Mucosa of rectum (tissue), 2 donors: ENCODE measurements at regions not wholly inside any gene's neighbourhood (a gene's known extent, or its start where the extent isn't known, plus 50 kb on each side); places are given as distances from the start of the nearest gene placed in this dataset.
"Not testable (repeated sequence)": the region's sequence is repeated elsewhere in the genome, so short reads cannot be mapped to it uniquely, and the experiment has no call there.

ENCODE experiments used
- H3K27ac ChIP-seq, 2 donors: one replicate each; pipeline ENCODE4 v1.7.0; 2013; ENCODE audit warnings: inconsistent platforms in 2 of 2, low read depth in 2 of 2, low read length in 2 of 2
- H3K27me3 ChIP-seq, 2 donors: one replicate each; pipeline ENCODE4 v1.7.0; 2013; ENCODE audit warnings: low read length in 2 of 2; ENCODE audit not compliant: control insufficient read depth in 2 of 2, insufficient read depth in 2 of 2
- H3K36me3 ChIP-seq, 2 donors: one replicate each; pipeline ENCODE4 v1.7.0; 2013; ENCODE audit warnings: low read length in 2 of 2; ENCODE audit not compliant: control insufficient read depth in 2 of 2, insufficient read depth in 2 of 2
- H3K4me1 ChIP-seq, 2 donors: one replicate each; pipeline ENCODE4 v1.7.0; 2013; ENCODE audit warnings: low read length in 2 of 2, mild to moderate bottlenecking in 1 of 2; ENCODE audit not compliant: control insufficient read depth in 2 of 2, insufficient read depth in 2 of 2
- H3K4me3 ChIP-seq, 2 donors: one replicate each; pipeline ENCODE4 v1.7.0; 2013; ENCODE audit warnings: low read length in 2 of 2
- H3K9ac ChIP-seq, 2 donors: one replicate each; pipeline ENCODE4 v1.7.0; 2013; ENCODE audit warnings: low read length in 2 of 2, low read depth in 1 of 2, mild to moderate bottlenecking in 1 of 2
- H3K9me3 ChIP-seq, 2 donors: one replicate each; pipeline ENCODE4 v1.7.0; 2013; ENCODE audit warnings: low read length in 2 of 2; ENCODE audit not compliant: control insufficient read depth in 2 of 2
- donor health status: healthy.
- donor health status: Normal muscosa, but diverticular disease.

DNA sequence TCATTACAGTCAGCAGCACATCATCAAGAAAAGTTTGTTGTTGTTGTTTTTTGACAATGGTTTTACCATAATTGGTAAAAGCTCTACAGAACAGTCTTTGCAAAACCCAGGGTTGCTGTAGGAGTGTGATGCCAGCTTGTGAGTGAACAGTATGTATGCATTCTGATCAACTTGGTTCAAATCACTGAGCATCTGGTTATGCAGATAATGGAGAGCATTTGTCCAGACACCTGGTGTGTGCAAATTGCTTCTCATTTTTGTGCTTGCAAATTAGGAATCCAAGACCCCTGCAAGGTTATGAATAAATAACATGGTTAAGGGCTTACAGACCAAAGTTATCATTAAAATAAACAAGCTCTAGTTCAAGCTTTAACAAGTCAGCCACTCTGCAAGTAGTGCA, 448.7 kb upstream of the ACTBL2 start:
- H3K9me3 ChIP-seq, result no peaks in the 10 kb centered on the region
- no peaks in the 10 kb centered on the region for H3K27me3 ChIP-seq
- H3K9ac ChIP-seq, result no peak overlapping the region
- no peak overlapping the region for H3K4me3 ChIP-seq
- no peaks in the 10 kb centered on the region for H3K36me3 ChIP-seq
- H3K4me1 ChIP-seq, result no peaks in the 10 kb centered on the region
- no peak overlapping the region for H3K27ac ChIP-seq

DNA sequence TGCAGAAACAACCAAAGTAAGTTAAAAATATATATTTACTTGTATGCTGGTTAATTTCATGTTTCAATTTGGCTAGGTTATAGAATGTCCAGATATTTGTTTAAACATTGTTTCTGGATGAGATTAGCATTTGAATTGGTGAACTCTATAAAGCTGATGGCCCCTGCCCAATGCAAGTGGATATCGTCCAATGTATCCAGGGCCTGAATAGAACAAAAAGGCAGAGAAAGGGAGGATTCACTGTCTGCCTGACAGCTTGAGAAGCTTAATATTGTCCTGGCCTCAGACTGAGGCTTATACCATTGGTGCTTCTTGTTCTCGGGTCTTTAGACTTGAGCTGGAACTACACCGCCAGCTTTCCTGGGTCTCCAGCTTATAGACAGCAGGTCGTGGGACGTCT, 446.7 kb upstream of the ACTBL2 start:
- H3K9me3 ChIP-seq, result no peaks in the 10 kb centered on the region
- H3K4me3 ChIP-seq, result no peak overlapping the region
- no peak overlapping the region for H3K9ac ChIP-seq
- no peaks in the 10 kb centered on the region for H3K4me1 ChIP-seq
- H3K27ac ChIP-seq, result no peak overlapping the region
- no peaks in the 10 kb centered on the region for H3K36me3 ChIP-seq
- no peaks in the 10 kb centered on the region for H3K27me3 ChIP-seq

DNA sequence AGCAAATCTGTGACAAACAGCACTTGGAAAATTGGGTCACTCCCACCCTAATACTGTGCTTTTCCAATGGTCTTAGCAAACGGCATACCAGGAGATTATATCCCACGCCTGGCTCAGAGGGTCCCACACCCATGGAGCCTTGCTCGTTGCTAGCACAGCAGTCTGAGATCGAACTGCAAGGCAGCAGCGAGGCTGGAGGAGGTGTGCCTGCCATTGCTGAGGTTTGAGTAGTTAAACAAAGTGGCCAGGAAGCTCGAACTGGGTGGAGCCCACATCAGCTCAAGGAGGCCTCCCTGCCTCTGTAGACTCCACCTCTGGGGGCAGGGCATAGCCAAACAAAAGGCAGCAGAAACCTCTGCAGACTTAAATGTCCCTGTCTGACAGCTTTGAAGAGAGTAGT, 440.5 kb upstream of the ACTBL2 start:
- not testable (repeated sequence) for H3K27me3 ChIP-seq, H3K4me1 ChIP-seq, H3K36me3 ChIP-seq

DNA sequence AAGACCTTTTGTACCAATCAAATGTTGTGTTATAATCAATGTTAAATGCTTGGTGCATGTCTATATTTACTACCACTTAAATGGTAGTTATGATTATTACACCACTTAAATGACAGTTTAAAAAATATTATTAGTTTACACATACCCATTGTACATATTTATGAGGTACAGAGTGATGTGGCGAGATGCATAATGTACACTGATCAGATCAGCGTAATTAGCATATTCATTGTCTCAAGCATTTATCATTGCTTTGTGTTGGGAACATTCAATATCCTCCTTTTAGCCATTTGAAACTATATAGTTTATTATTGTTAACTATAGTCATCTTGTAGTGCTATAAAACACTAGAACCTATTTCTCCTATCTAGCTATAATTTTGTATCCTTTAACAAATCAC, 434.4 kb upstream of the ACTBL2 start:
- Histone ChIP-seq H3K36me3 (no peaks in the 10 kb centered on the region), H3K27ac (no peak overlapping the region)

More for the DNA sequence above, 440.5 kb upstream of the ACTBL2 start:
- not testable (repeated sequence) for H3K27ac ChIP-seq, H3K4me3 ChIP-seq, H3K9ac ChIP-seq, H3K9me3 ChIP-seq

DNA sequence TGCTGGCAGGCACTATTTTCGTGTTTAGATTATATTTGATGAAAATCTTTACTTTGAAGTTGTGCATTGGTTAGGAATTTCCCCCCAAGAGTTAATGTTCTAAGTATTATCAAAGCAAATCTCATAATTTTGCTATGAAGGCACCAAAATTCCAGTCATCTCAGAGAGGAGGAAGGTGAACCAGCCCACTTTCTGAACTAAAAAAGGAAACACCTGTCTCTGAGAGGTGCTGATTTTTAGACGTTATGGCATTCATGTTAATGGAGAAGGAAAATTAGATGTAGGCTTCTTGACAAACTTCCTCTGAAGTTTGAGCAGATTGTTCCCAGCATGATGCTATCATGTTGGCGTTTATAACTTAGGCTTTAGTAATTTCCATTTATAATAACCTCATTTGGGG, 432.9 kb upstream of the ACTBL2 start:
- Histone ChIP-seq H3K4me1 (no peaks in the 10 kb centered on the region), H3K36me3 (no peaks in the 10 kb centered on the region), H3K9me3 (no peaks in the 10 kb centered on the region), H3K4me3 (no peak overlapping the region), H3K27me3 (no peaks in the 10 kb centered on the region), H3K9ac (no peak overlapping the region), H3K27ac (no peak overlapping the region)

More for the DNA sequence above, 434.4 kb upstream of the ACTBL2 start:
- H3K4me3 ChIP-seq, result no peak overlapping the region
- no peaks in the 10 kb centered on the region for H3K9me3 ChIP-seq
- no peak overlapping the region for H3K9ac ChIP-seq
- no peaks in the 10 kb centered on the region for H3K4me1 ChIP-seq
- H3K27me3 ChIP-seq, result no peaks in the 10 kb centered on the region

DNA sequence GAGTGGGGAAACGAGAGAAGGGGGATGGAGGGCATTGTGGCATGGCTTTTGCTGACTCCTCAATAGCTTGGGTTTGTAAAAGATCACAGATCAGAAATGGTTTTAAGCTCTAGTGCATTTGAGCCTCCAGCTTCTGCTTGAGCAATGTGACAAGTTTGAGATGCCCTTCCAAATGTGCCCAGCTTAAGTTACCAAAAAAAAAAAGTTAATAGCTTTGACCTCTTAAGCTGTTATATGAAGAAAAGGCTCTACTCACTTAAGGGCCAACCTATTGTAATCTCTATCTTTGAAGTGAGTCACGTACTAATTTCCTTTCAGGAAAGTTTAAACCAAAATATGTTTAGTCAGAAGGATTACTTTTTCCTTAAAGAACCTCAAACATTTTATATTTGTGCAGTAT, 428.8 kb upstream of the ACTBL2 start:
- H3K9me3 ChIP-seq, result no peaks in the 10 kb centered on the region
- H3K27me3 ChIP-seq, result no peaks in the 10 kb centered on the region
- H3K36me3 ChIP-seq, result no peaks in the 10 kb centered on the region
- H3K4me3 ChIP-seq, result no peak overlapping the region
- no peak overlapping the region for H3K9ac ChIP-seq
- no peak overlapping the region for H3K27ac ChIP-seq
- H3K4me1 ChIP-seq, result no peaks in the 10 kb centered on the region

DNA sequence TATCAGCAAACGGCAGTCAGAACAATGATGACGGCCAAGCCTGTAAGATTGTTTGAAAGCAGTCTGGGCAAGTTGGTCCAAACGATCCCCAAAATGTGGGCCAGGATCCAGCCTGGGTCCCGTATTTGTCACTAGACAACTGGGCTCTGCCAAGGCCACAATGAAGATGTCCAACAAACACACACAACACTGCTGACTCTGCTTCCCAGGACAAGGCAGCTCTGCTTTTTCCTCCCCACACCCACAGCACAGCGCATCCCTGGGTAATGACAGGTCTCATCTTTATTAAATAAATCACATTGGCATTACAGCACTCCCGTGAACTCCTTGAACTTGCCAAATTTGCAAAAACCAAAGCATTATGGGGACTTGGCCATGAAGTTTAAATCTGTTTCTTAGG, 424.1 kb upstream of the ACTBL2 start:
- H3K36me3 ChIP-seq, result no peaks in the 10 kb centered on the region
- no peaks in the 10 kb centered on the region for H3K9me3 ChIP-seq
- H3K4me1 ChIP-seq, result no peaks in the 10 kb centered on the region
- H3K4me3 ChIP-seq, result no peak overlapping the region
- H3K9ac ChIP-seq, result no peak overlapping the region
- no peaks in the 10 kb centered on the region for H3K27me3 ChIP-seq
- H3K27ac ChIP-seq, result no peak overlapping the region

DNA sequence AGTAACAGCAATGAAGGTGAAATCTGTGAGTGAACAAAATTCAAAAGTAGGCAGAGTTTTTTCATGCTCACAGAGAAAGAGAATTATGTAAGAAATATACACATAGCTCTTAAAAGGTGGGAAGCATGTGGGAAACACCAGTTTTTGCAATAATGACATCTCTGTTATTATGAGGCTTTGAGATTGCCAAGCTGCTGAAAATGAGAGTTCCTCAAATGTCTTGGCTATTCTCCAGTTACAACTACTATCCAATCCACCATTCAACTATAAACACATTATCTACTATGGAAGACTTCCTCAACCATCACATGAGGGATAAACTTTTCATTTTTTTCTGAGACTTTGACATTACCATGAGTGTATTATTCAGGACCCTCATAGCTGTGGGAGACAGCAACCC, 420.8 kb upstream of the ACTBL2 start:
- no peak overlapping the region for H3K9ac ChIP-seq
- no peaks in the 10 kb centered on the region for H3K4me1 ChIP-seq
- H3K36me3 ChIP-seq, result no peaks in the 10 kb centered on the region
- no peaks in the 10 kb centered on the region for H3K9me3 ChIP-seq
- no peak overlapping the region for H3K27ac ChIP-seq
- H3K27me3 ChIP-seq, result no peaks in the 10 kb centered on the region
- H3K4me3 ChIP-seq, result no peak overlapping the region

DNA sequence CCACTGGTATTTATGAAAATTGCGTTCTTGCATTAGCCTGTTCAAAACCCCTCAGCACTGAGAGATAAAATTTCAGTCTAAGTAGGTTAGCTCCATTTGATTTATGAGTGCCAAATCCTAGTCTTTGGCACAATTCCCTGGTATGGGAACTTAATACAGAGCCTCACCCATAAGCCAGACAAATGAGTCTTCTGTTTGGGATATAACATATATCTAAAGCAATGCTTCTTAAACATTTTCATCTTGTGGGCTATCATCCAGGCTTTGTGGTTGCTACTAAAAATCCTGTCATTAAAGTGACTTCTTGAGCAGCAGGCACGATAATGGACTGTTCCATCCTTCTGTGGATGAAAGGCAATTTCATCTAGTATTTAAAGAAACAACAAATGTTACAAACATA, 419.5 kb upstream of the ACTBL2 start:
- no peaks in the 10 kb centered on the region for H3K4me1 ChIP-seq
- no peak overlapping the region for H3K27ac ChIP-seq
- no peaks in the 10 kb centered on the region for H3K36me3 ChIP-seq
- no peak overlapping the region for H3K4me3 ChIP-seq
- H3K9me3 ChIP-seq, result no peaks in the 10 kb centered on the region
- no peaks in the 10 kb centered on the region for H3K27me3 ChIP-seq
- no peak overlapping the region for H3K9ac ChIP-seq

DNA sequence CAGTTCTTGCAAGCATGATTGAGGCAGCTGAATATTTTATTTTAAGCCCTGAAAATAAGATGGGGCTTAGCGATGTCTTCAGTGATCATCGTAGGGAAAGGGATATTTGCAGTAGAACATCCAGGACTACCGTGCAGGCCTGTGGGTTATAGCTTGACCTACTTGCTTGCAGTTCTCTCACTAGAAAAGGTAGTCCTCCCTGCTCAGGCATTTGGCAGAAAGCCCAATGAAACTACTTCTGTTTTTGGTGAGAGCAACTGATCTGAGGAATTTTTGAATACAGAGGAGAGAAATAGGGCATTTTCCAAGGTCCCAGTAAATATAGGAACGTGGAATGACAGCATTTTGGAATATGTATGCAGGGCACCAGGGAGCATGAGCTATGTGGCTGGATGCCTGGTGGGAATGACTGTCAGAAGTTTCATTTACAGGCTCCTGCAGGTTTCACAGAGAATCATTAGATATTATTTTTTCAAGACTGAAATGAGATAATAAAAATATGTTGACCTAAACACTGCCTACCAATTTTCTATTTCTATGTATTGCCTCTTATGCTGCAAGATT, 417.9 kb upstream of the ACTBL2 start:
- no peak overlapping the region for H3K27ac ChIP-seq
- H3K9ac ChIP-seq, result no peak overlapping the region
- H3K9me3 ChIP-seq, result no peaks in the 10 kb centered on the region
- no peaks in the 10 kb centered on the region for H3K27me3 ChIP-seq
- no peak overlapping the region for H3K4me3 ChIP-seq
- H3K4me1 ChIP-seq, result no peaks in the 10 kb centered on the region
- H3K36me3 ChIP-seq, result no peaks in the 10 kb centered on the region

DNA sequence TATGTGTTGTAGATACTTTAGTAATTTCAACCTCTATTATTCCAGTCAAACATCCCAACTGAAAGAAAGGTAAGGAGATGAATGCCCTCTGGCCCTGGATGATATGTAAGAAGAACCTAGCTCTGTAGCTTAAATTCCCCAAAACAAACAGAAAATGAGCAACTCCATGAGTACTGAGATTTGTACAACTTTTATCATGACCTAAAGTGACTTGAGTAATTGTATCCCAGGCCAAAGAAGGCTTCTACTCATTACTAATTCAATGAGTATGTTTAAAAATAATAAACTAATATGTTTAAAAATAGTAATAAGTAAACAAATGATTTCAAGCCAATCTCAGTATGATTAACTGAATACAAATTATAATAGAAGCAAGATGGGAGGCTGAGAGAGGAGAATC, 414.0 kb upstream of the ACTBL2 start:
- Histone ChIP-seq H3K9ac (no peak overlapping the region), H3K36me3 (no peaks in the 10 kb centered on the region), H3K4me3 (no peak overlapping the region), H3K9me3 (no peaks in the 10 kb centered on the region), H3K4me1 (no peaks in the 10 kb centered on the region), H3K27me3 (no peaks in the 10 kb centered on the region), H3K27ac (no peak overlapping the region)
